D341Med (cell line): ENCODE measurements at regions not wholly inside any gene's neighbourhood (a gene's known extent, or its start where the extent isn't known, plus 50 kb on each side); places are given as distances from the start of the nearest gene placed in this dataset.

Experiments
- DNase-seq: peaks from one replicate; pipeline ENCODE4 v3.0.0; 2012; ENCODE audit warnings: low spot score

- no peak for DNase-seq
Observed at GRCh38 chr20:48079028-48079427, 293.7 kb upstream of the SULF2 start.

- no peak for DNase-seq
Observed at GRCh38 chr20:48076747-48077146, 291.5 kb upstream of the SULF2 start.

- no peak for DNase-seq
Observed at GRCh38 chr20:48076247-48076646, 291.0 kb upstream of the SULF2 start.

GRCh38 chr20:48075591-48076174 lies 290.4 kb upstream of the SULF2 start:
- DNase-seq, result no peak

GRCh38 chr20:48070991-48071652 lies 285.8 kb upstream of the SULF2 start:
- no peak for DNase-seq

GRCh38 chr20:48069596-48069995 lies 284.3 kb upstream of the SULF2 start:
- no peak for DNase-seq

- DNase-seq, result no peak
Observed at GRCh38 chr20:48066851-48067250, 281.6 kb upstream of the SULF2 start.

- DNase-seq, result no peak
Observed at GRCh38 chr20:48066246-48066645, 281.0 kb upstream of the SULF2 start.

- DNase-seq, result no peak
Observed at GRCh38 chr20:48065833-48066232, 280.6 kb upstream of the SULF2 start.

- DNase-seq, result no peak
Observed at GRCh38 chr20:48064929-48065328, 279.6 kb upstream of the SULF2 start.

- no peak for DNase-seq
Observed at GRCh38 chr20:48060841-48061720, 275.8 kb upstream of the SULF2 start.

GRCh38 chr20:48058611-48059559 lies 273.6 kb upstream of the SULF2 start:
- DNase-seq, result no peak

GRCh38 chr20:48057739-48058138 lies 272.5 kb upstream of the SULF2 start:
- no peak for DNase-seq

GRCh38 chr20:48057251-48057650 lies 272.0 kb upstream of the SULF2 start:
- no peak for DNase-seq

GRCh38 chr20:48056218-48056617 lies 270.9 kb upstream of the SULF2 start:
- no peak for DNase-seq

- DNase-seq, result no peak
Observed at GRCh38 chr20:48054051-48054450, 268.8 kb upstream of the SULF2 start.

- DNase-seq, result no peak
Observed at GRCh38 chr20:48052475-48052835, 267.2 kb upstream of the SULF2 start.

- DNase-seq, result no peak
Observed at GRCh38 chr20:48051794-48052474, 266.7 kb upstream of the SULF2 start.

- no peak for DNase-seq
Observed at GRCh38 chr20:48049641-48050040, 264.4 kb upstream of the SULF2 start.

- no peak for DNase-seq
Observed at GRCh38 chr20:48049171-48049570, 263.9 kb upstream of the SULF2 start.

- no peak for DNase-seq
Observed at GRCh38 chr20:48047447-48047846, 262.2 kb upstream of the SULF2 start.
